Mesodermal cell (in vitro differentiated cells): ENCODE measurements at regions not wholly inside any gene's neighbourhood (a gene's known extent, or its start where the extent isn't known, plus 50 kb on each side); places are given as distances from the start of the nearest gene placed in this dataset.

Experiments used
- H3K27ac ChIP-seq: 2 replicates; pipeline ENCODE4 v1.7.0; 2013; ENCODE audit warnings: mild to moderate bottlenecking, low read depth, low read length, moderate library complexity; ENCODE audit not compliant: severe bottlenecking
- H3K36me3 ChIP-seq: 2 replicates; pipeline ENCODE4 v1.7.1; 2013; ENCODE audit warnings: mild to moderate bottlenecking, low read length, moderate library complexity; ENCODE audit not compliant: control insufficient read depth, insufficient read depth
- H3K4me1 ChIP-seq: one replicate; pipeline ENCODE4 v1.7.1; 2013; ENCODE audit warnings: mild to moderate bottlenecking, low read length; ENCODE audit not compliant: insufficient read depth, control insufficient read depth, poor library complexity, severe bottlenecking
- H3K4me3 ChIP-seq: 2 replicates; pipeline ENCODE4 v1.7.0; 2013; ENCODE audit warnings: low read length, control low read depth, mild to moderate bottlenecking; ENCODE audit not compliant: insufficient read depth, poor library complexity, severe bottlenecking; ENCODE audit errors: extremely low read depth
- H3K9me3 ChIP-seq: 2 replicates; pipeline ENCODE4 v1.7.1; 2013; ENCODE audit warnings: mild to moderate bottlenecking, low read length, moderate library complexity; ENCODE audit not compliant: control insufficient read depth
- WGBS, 2 experiments: methylation state at CpG; one replicate each; pipeline ENCODE4 v1.1.5; 2013; ENCODE audit warnings: missing lambda C conversion rate in 2 of 2; ENCODE audit not compliant: insufficient coverage in 2 of 2; 5-methylcytosine and 5-hydroxymethylcytosine counted together

DNA sequence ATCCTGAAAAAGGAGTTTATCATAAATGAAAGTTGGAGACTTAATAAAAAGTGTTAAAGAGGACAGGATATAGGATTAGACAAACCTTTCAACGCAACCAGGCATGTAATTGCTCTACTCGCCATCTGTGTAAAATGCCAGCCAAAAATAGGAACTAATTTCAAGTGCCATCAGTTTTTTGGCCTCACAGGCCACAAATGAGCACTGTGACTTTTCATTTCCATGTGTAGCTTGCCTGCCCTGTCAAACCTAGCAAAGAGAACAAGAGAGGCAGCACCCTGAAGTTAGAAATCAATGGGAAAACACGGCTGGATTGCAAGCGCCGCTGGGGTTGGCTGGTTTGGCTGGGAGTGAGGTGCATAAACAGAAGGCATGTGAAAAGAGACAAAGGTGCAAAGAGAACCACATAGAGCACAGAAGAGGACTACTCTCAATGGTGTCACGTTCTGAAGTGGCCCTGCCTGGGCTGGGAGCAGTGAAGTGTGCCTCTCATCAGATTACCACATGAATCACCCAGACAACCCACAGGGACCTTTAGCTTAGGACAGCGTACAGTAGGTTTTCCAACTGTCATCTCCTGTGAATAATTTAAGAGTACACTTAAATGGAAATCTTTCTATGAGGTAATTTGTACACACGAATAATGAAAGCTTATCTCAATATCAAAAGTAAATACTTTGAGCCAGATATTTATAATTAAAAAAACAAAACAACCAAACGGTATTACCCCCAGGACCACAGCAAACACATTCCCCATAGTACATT, 78.0 kb upstream of the NHSL1 start:
- no peak overlapping the region for H3K27ac ChIP-seq
- 61 to 81% methylated on average over 3 to 5 of the region's 9 CpGs for WGBS, 2 experiments
- peaks cover 5% of the 10 kb centered on the region for H3K4me1 ChIP-seq

GRCh38 chr6:138580040-138580439, 80.7 kb upstream of the NHSL1 start:
- no peak overlapping the region for H3K4me3 ChIP-seq
- peaks cover 10% of the 10 kb centered on the region for H3K4me1 ChIP-seq
- WGBS, 2 experiments, result 100% methylated on average over 1 of the region's 4 CpGs
- no peak overlapping the region for H3K27ac ChIP-seq
- H3K36me3 ChIP-seq, result no peaks in the 10 kb centered on the region
- H3K9me3 ChIP-seq, result no peaks in the 10 kb centered on the region

More for the DNA sequence above, 78.0 kb upstream of the NHSL1 start:
- H3K9me3 ChIP-seq, result no peaks in the 10 kb centered on the region
- no peak overlapping the region for H3K4me3 ChIP-seq
- no peaks in the 10 kb centered on the region for H3K36me3 ChIP-seq

- no peaks in the 10 kb centered on the region for H3K36me3 ChIP-seq
- no peak overlapping the region for H3K4me3 ChIP-seq
- H3K27ac ChIP-seq, result no peak overlapping the region
- 88 to 92% methylated on average over 5 of the region's 6 CpGs for WGBS, 2 experiments
- H3K9me3 ChIP-seq, result no peaks in the 10 kb centered on the region
- peaks cover 10% of the 10 kb centered on the region for H3K4me1 ChIP-seq
Measured at GRCh38 chr6:138580801-138581200, 81.5 kb upstream of the NHSL1 start.

DNA sequence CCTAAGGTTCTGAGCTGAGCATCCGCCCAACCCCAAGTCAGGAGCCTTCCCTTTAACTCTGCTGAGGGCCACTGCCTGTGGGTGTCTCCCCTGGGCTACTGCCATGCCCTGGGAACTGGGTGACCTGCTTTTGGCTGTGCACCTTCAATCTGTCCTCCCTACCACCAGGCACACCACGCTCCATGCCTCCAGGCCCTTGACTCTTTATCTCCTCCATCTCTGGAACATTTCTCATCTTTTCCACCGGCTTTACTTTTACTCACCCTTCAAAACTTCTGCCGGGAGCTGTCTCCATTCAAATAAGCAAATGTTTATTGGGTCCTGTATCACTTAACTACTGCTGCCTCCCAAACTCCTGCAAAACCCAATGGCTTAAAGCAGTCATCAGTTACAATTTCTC, 83.3 kb upstream of the NHSL1 start:
- H3K4me3 ChIP-seq, result no peak overlapping the region
- no peak overlapping the region for H3K27ac ChIP-seq
- H3K36me3 ChIP-seq, result no peaks in the 10 kb centered on the region
- H3K4me1 ChIP-seq, result peaks cover 6% of the 10 kb centered on the region
- 91 to 100% methylated on average over 3 to 4 of the region's 4 CpGs for WGBS, 2 experiments
- no peaks in the 10 kb centered on the region for H3K9me3 ChIP-seq

DNA sequence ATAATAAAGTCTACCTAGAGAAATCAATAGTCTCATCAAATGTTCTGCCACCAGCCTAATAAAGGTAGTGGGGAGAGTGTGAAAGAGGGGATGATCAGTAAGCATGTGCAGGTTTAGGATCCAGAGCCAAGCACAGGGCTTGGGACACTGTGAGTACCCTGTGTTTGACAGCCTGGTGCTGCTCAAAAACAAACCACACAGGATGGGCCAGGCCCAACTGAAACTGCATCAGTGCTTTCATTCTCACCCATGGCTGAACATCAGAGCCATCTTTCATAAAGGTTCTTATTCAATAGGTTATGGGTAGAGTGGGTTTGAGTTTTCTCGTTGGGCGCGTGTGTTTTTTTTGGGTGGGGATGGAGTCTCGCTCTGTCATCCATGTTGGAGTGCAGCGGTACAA, 87.3 kb upstream of the NHSL1 start:
- H3K4me1 ChIP-seq, result peaks cover 6% of the 10 kb centered on the region
- H3K9me3 ChIP-seq, result no peaks in the 10 kb centered on the region
- WGBS, 2 experiments, result 98% methylated on average over 5 of the region's 5 CpGs; no CpG with 5 or more reads in 1 of the 2 experiments
- H3K4me3 ChIP-seq, result no peak overlapping the region
- no peak overlapping the region for H3K27ac ChIP-seq
- H3K36me3 ChIP-seq, result no peaks in the 10 kb centered on the region

- H3K9me3 ChIP-seq, result no peaks in the 10 kb centered on the region
- whole genome bisulfite sequencing, 2 experiments, result 71 to 86% methylated on average over 7 to 9 of the region's 13 CpGs
- H3K36me3 ChIP-seq, result no peaks in the 10 kb centered on the region
Measured at GRCh38 chr6:138588805-138589434, 89.6 kb upstream of the NHSL1 start.

DNA sequence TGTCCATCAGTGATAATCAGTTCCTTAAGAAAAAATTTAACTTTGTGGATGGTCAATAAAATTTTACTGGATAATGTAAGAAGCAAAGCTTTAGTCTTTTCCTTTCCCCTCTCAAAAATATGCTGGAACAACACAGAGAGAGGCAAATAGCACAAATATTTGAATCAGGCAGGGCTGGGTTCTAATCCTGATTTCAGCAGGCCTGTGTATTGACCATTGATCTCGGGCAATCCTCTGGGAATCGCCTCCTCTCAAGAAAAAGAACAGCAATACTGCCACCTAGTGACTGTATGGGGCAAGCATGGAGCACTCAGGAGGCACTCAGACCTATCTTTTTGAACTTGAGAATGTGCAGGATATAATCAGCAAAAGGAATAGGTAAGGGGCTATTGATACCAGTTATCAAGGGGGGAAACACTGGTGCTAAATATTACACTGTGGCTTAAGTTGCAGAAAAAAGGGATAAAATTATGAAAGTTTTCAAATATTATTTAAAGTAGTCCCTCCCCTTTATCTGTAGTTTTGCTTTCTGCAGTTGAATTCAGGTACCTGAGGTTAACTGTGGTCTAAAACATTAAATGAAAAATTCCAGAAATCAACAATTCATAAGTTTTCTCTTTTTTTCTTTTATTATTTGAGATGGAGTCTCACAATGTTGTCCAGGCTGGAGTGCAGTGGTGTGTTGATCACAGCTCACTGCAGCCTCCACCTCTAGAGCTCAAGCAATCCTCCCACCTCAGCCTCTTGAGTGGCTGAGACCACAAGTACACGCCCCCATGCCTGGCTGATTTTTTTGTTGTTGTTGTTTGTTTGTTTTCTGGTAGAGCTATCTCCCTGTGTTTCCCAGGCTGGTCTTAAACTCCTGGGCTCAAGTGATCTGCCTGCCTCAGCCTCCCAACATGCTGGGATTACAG, 91.8 kb upstream of the NHSL1 start:
- H3K4me3 ChIP-seq, result no peak overlapping the region
- no peaks in the 10 kb centered on the region for H3K36me3 ChIP-seq
- H3K4me1 ChIP-seq, result peaks cover 8% of the 10 kb centered on the region
- H3K27ac ChIP-seq, result no peak overlapping the region
- 12 to 19% methylated on average over 2 of the region's 3 CpGs for WGBS, 2 experiments
- no peaks in the 10 kb centered on the region for H3K9me3 ChIP-seq

More at GRCh38 chr6:138588805-138589434, 89.6 kb upstream of the NHSL1 start:
- Histone ChIP-seq H3K4me3 (no peak overlapping the region), H3K4me1 (peaks cover 8% of the 10 kb centered on the region), H3K27ac (no peak overlapping the region)

DNA sequence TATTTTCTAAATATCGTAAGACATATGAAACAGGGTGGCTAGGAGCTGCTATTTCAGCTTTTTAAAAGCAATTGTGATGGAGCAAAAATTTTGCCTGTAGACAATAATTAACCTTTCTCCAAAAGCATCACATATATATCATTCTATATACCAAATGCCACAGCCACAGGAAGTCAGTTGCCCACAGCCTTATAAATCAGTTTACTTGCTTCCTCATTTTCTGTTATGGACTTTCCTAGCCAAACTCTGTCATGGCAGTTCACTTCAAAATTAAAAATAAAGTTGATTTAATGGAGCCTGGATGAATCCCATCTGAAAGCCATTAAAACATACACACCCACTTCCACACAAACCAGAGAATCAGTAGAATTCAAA, 93.4 kb upstream of the NHSL1 start:
- no peaks in the 10 kb centered on the region for H3K9me3 ChIP-seq
- no peaks in the 10 kb centered on the region for H3K36me3 ChIP-seq
- H3K4me1 ChIP-seq, result peaks cover 15% of the 10 kb centered on the region
- peak overlapping the region; percentile 62 for H3K27ac ChIP-seq
- WGBS, 2 experiments, result 80 to 100% methylated on average over 1 of the region's 1 CpG
- H3K4me3 ChIP-seq, result no peak overlapping the region

GRCh38 chr6:138593124-138593877, 94.0 kb upstream of the NHSL1 start:
- Histone ChIP-seq H3K4me3 (no peak overlapping the region), H3K9me3 (no peaks in the 10 kb centered on the region), H3K36me3 (no peaks in the 10 kb centered on the region), H3K27ac (peak overlapping the region; percentile 62), H3K4me1 (peaks cover 15% of the 10 kb centered on the region)
- 16 to 21% methylated on average over 8 to 10 of the region's 12 CpGs for WGBS, 2 experiments
